Hepatocyte (in vitro differentiated cells): ENCODE measurements at regions not wholly inside any gene's neighbourhood (a gene's known extent, or its start where the extent isn't known, plus 50 kb on each side); places are given as distances from the start of the nearest gene placed in this dataset.
"Not testable (repeated sequence)": the region's sequence is repeated elsewhere in the genome, so short reads cannot be mapped to it uniquely, and the experiment has no call there.

Source experiments
- DNase-seq: peaks from one replicate; pipeline ENCODE4 v3.0.0-alpha.2; 2016; ENCODE audit warnings: low spot score
- H2AFZ ChIP-seq: fragments of 200-600 bp; sonication (generic); 2 replicates; pipeline ENCODE4 v1.6.0; 2016; ENCODE audit warnings: antibody characterized with exemption, mild to moderate bottlenecking
- H3K27ac ChIP-seq: fragments of 200-600 bp; sonication (generic); 2 replicates; pipeline ENCODE4 v1.5.1; 2016; ENCODE audit warnings: mild to moderate bottlenecking
- H3K27me3 ChIP-seq: fragments of 200-600 bp; sonication (generic); 2 replicates; pipeline ENCODE4 v1.6.1; 2016
- H3K36me3 ChIP-seq: fragments of 200-600 bp; sonication (generic); replicated peaks from 2 replicates; pipeline ENCODE4 v1.5.1; 2016; ENCODE audit warnings: low read depth; ENCODE audit not compliant: insufficient read depth
- H3K4me1 ChIP-seq: fragments of 200-600 bp; sonication (generic); 2 replicates; pipeline ENCODE4 v1.5.1; 2016; ENCODE audit warnings: mild to moderate bottlenecking, moderate library complexity; ENCODE audit not compliant: insufficient read depth
- H3K4me2 ChIP-seq: fragments of 200-600 bp; sonication (generic); 2 replicates; pipeline ENCODE4 v1.6.0; 2016
- H3K4me3 ChIP-seq: fragments of 200-600 bp; sonication (generic); 2 replicates; pipeline ENCODE4 v1.5.1; 2016; ENCODE audit warnings: mild to moderate bottlenecking
- H3K79me2 ChIP-seq: fragments of 200-600 bp; sonication (generic); 2 replicates; pipeline ENCODE4 v1.6.0; 2017; ENCODE audit warnings: mild to moderate bottlenecking
- H3K9me2 ChIP-seq: fragments of 200-600 bp; sonication (generic); replicated peaks from 2 replicates; pipeline ENCODE4 v1.6.0; 2017; ENCODE audit warnings: mild to moderate bottlenecking; ENCODE audit not compliant: insufficient read depth
- H3K9me3 ChIP-seq: fragments of 200-600 bp; sonication (generic); 2 replicates; pipeline ENCODE4 v1.5.1; 2016; ENCODE audit warnings: low read depth, mild to moderate bottlenecking
- H4K20me1 ChIP-seq: fragments of 200-600 bp; sonication (generic); 2 replicates; pipeline ENCODE4 v1.6.0; 2016; ENCODE audit warnings: mild to moderate bottlenecking; ENCODE audit not compliant: insufficient read depth, poor library complexity, severe bottlenecking
- CTCF ChIP-seq: fragments of 200-600 bp; sonication (generic); IDR thresholded peaks from 2 replicates; pipeline ENCODE4 v1.5.1; 2016; ENCODE audit warnings: antibody characterized with exemption, mild to moderate bottlenecking; ENCODE audit not compliant: poor library complexity
- EZH2 ChIP-seq: fragments of 200-600 bp; sonication (generic); IDR thresholded peaks from 2 replicates; pipeline ENCODE4 v1.6.1; 2016; ENCODE audit warnings: antibody characterized with exemption, mild to moderate bottlenecking, borderline replicate concordance
- EZH2phosphoT487 ChIP-seq: fragments of 200-600 bp; sonication (generic); IDR thresholded peaks from one replicate; pipeline ENCODE4 v1.6.1; 2018; ENCODE audit warnings: antibody characterized with exemption, mild to moderate bottlenecking, low read depth, moderate library complexity; ENCODE audit not compliant: unreplicated experiment, severe bottlenecking
- WGBS: methylation state at CpG from one replicate; pipeline ENCODE4 v1.1.6; 2016; ENCODE audit warnings: low lambda C conversion rate; ENCODE audit errors: missing lambda C conversion rate; 5-methylcytosine and 5-hydroxymethylcytosine counted together

GRCh38 chr7:106448992-106449859, 164.4 kb upstream of the NAMPT start:
- H3K27me3 ChIP-seq = no peaks in the 10 kb centered on the region
- DNase-seq = no peak
- no peak overlapping the region for H3K4me2 ChIP-seq
- H3K27ac ChIP-seq = no peak overlapping the region
- H3K9me2 ChIP-seq = no peaks in the 10 kb centered on the region
- no peak overlapping the region for H3K4me3 ChIP-seq
- H3K36me3 ChIP-seq = no peaks in the 10 kb centered on the region
- no peaks in the 10 kb centered on the region for H4K20me1 ChIP-seq
- H3K9me3 ChIP-seq = no peaks in the 10 kb centered on the region
- TF ChIP-seq EZH2phosphoT487 (no peak), EZH2 (no peak), CTCF (no peak)
- H3K4me1 ChIP-seq = no peaks in the 10 kb centered on the region
- WGBS = 85% methylated on average over 7 of the region's 7 CpGs
- H3K79me2 ChIP-seq = no peaks in the 10 kb centered on the region
- H2AFZ ChIP-seq = no peak overlapping the region

- WGBS = no CpG with 5 or more reads among the region's 1 CpG
- no peak overlapping the region for H2AFZ ChIP-seq
Measured at GRCh38 chr7:106448346-106448991, 163.7 kb upstream of the NAMPT start.

GRCh38 chr7:106447318-106447847, 162.6 kb upstream of the NAMPT start:
- DNase-seq = no peak
- no peak overlapping the region for H3K4me2 ChIP-seq
- no peaks in the 10 kb centered on the region for H4K20me1 ChIP-seq
- H2AFZ ChIP-seq = no peak overlapping the region
- H3K27ac ChIP-seq = no peak overlapping the region
- TF ChIP-seq CTCF (no peak), EZH2 (no peak), EZH2phosphoT487 (no peak)
- H3K36me3 ChIP-seq = no peaks in the 10 kb centered on the region
- no peaks in the 10 kb centered on the region for H3K9me2 ChIP-seq
- H3K9me3 ChIP-seq = no peaks in the 10 kb centered on the region
- 86% methylated on average over 3 of the region's 3 CpGs for WGBS
- H3K4me3 ChIP-seq = no peak overlapping the region
- no peaks in the 10 kb centered on the region for H3K79me2 ChIP-seq
- H3K27me3 ChIP-seq = no peaks in the 10 kb centered on the region
- no peaks in the 10 kb centered on the region for H3K4me1 ChIP-seq

More at GRCh38 chr7:106448346-106448991, 163.7 kb upstream of the NAMPT start:
- DNase-seq = no peak
- H3K4me3 ChIP-seq = no peak overlapping the region
- no peaks in the 10 kb centered on the region for H3K79me2 ChIP-seq
- no peaks in the 10 kb centered on the region for H3K9me3 ChIP-seq
- no peak overlapping the region for H3K27ac ChIP-seq
- H3K4me1 ChIP-seq = no peaks in the 10 kb centered on the region
- H4K20me1 ChIP-seq = no peaks in the 10 kb centered on the region
- no peaks in the 10 kb centered on the region for H3K27me3 ChIP-seq
- H3K4me2 ChIP-seq = no peak overlapping the region
- TF ChIP-seq CTCF = no peak
- no peak for TF ChIP-seq EZH2phosphoT487
- no peak for TF ChIP-seq EZH2
- H3K9me2 ChIP-seq = no peaks in the 10 kb centered on the region
- no peaks in the 10 kb centered on the region for H3K36me3 ChIP-seq

GRCh38 chr7:106445366-106445765, 160.6 kb upstream of the NAMPT start:
- not testable (repeated sequence) for H3K79me2 ChIP-seq, H3K27ac ChIP-seq, H2AFZ ChIP-seq, H4K20me1 ChIP-seq, H3K4me1 ChIP-seq, H3K4me3 ChIP-seq, H3K9me2 ChIP-seq, H3K9me3 ChIP-seq, H3K27me3 ChIP-seq, H3K4me2 ChIP-seq, DNase-seq, H3K36me3 ChIP-seq
